Cardiac muscle cell (in vitro differentiated cells and primary cell): ENCODE measurements at regions not wholly inside any gene's neighbourhood (a gene's known extent, or its start where the extent isn't known, plus 50 kb on each side); places are given as distances from the start of the nearest gene placed in this dataset.

Source experiments
- DNase-seq, 2 donors: peaks; one replicate each; pipeline versions ENCODE4 v3.0.0 to v3.0.0-alpha.2; 2010 to 2017; ENCODE audit warnings: low read depth in 1 of 2, low spot score in 1 of 2
- H3K27ac ChIP-seq: fragments of 200-600 bp; sonication (generic); 2 replicates; pipeline ENCODE4 v1.5.1; 2016
- H3K27me3 ChIP-seq: fragments of 200-600 bp; sonication (generic); 2 replicates; pipeline ENCODE4 v1.6.0; 2016; ENCODE audit warnings: control low read depth
- H3K36me3 ChIP-seq: fragments of 200-600 bp; sonication (generic); 2 replicates; pipeline ENCODE4 v1.5.1; 2016; ENCODE audit warnings: control low read depth
- H3K4me1 ChIP-seq: fragments of 200-600 bp; sonication (generic); 2 replicates; pipeline ENCODE4 v1.8.1; 2017; ENCODE audit warnings: low read depth, mild to moderate bottlenecking, mixed run types
- H3K4me3 ChIP-seq: fragments of 200-600 bp; sonication (generic); 2 replicates; pipeline ENCODE4 v1.5.1; 2016; ENCODE audit warnings: mild to moderate bottlenecking
- H3K9me3 ChIP-seq: fragments of 200-600 bp; sonication (generic); 2 replicates; pipeline ENCODE4 v1.5.1; 2017; ENCODE audit warnings: low read depth, mild to moderate bottlenecking, control low read depth
- TF ChIP-seq, protein P1 (sequence below): IDR thresholded peaks from 2 replicates; pipeline ENCODE4 v1.5.1; 2012; ENCODE audit warnings: low read depth, mild to moderate bottlenecking, low read length

GRCh38 chr2:6471419-6471818, 394.3 kb downstream of the CMPK2 start:
- Histone ChIP-seq H3K27me3 (no peaks in the 10 kb centered on the region), H3K27ac (no peak overlapping the region), H3K4me1 (peaks cover 18% of the 10 kb centered on the region), H3K9me3 (no peaks in the 10 kb centered on the region), H3K4me3 (no peak overlapping the region), H3K36me3 (no peaks in the 10 kb centered on the region)
- TF ChIP-seq, protein P1, sequence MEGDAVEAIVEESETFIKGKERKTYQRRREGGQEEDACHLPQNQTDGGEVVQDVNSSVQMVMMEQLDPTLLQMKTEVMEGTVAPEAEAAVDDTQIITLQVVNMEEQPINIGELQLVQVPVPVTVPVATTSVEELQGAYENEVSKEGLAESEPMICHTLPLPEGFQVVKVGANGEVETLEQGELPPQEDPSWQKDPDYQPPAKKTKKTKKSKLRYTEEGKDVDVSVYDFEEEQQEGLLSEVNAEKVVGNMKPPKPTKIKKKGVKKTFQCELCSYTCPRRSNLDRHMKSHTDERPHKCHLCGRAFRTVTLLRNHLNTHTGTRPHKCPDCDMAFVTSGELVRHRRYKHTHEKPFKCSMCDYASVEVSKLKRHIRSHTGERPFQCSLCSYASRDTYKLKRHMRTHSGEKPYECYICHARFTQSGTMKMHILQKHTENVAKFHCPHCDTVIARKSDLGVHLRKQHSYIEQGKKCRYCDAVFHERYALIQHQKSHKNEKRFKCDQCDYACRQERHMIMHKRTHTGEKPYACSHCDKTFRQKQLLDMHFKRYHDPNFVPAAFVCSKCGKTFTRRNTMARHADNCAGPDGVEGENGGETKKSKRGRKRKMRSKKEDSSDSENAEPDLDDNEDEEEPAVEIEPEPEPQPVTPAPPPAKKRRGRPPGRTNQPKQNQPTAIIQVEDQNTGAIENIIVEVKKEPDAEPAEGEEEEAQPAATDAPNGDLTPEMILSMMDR, result no peak
- no peak for DNase-seq

DNA sequence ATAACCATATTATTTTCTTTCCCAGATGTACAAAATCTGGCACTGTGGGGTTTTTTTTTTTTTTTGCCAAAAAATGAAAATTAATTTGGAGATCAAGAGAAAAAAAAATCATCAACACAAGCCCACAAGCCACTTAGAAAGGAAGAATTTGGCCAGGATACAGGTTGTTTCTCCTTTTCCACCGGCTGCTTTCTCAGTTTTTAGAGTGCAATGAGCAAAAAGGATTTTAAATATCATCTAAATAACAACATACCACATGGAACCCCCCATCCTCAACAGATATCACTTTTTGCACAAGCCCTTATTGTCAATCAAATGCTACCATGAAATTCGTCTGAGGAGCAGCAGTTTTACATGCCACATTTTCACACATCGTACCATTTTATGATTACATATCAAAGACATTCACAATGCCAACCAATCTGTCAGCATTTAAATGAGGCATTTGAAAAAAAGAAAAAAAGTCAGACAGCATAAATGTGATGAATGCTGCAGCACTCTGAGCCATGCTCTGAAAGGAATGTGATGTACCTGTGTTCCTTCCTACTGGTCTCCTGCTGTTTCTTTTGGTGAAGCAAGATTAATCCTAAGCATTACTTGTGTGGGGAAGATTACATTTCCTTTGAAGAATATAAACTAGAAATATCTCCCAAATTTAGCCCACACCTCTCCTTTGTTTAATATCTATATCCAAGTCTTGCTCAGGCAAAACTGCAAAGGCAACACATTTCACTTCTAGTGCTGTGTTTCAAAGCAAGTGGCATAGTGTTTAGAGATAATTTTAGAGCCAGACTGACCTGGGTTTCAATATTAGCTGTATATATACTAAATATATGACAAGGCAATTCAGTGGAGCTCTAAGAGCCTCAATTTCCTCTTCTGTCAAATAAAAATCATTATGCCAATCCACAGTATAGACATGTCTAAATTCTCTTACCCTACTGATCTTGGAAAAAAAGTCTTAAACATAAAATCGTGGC, 391.3 kb downstream of the CMPK2 start:
- no peak for DNase-seq
- H3K4me1 ChIP-seq, result peaks cover 18% of the 10 kb centered on the region
- no peaks in the 10 kb centered on the region for H3K36me3 ChIP-seq
- H3K27me3 ChIP-seq, result no peaks in the 10 kb centered on the region
- TF ChIP-seq, protein P1, result no peak
- H3K4me3 ChIP-seq, result no peak overlapping the region
- no peaks in the 10 kb centered on the region for H3K9me3 ChIP-seq
- H3K27ac ChIP-seq, result no peak overlapping the region

DNA sequence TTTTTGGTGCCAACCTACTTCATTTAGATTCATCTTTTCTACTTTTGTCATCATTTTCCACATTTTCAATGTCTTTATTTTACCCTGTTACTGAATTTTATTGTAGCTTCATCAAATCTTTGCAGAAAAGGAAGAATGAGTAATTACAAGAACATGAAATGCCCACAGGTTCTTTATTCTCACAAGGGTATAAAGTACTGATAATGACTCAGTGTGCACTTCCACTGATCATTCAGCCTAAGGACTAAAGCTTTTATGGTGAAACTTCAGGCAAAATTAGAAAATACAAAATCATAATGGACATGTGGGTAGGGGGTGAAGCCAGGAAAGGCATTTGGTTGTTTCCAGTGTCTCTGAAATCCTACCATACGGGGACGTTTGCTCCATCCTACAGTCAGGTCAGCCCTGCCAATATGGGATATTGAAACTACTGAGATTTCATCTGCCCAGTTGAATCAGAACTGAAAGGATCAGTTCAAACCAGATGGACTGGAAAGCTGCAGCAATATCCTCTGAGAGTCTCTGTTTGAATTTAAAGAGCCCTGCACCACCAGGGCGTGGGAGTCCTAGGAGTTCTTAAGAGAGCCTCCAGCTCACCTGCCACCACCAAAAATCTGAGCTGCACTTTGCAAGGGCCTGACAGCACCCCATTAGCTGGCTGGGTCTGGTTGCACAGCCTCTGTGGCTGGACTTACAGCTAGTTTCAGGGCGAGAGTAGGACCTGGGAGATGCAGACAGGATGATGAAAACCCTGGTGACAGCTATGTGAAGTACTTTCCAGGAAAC, 390.4 kb downstream of the CMPK2 start:
- no peak overlapping the region for H3K4me3 ChIP-seq
- DNase-seq, result peak in 1 of 2 donors; percentile 58
- no peaks in the 10 kb centered on the region for H3K27me3 ChIP-seq
- TF ChIP-seq, protein P1, result no peak
- H3K4me1 ChIP-seq, result peaks cover 18% of the 10 kb centered on the region
- no peak overlapping the region for H3K27ac ChIP-seq
- H3K9me3 ChIP-seq, result no peaks in the 10 kb centered on the region
- H3K36me3 ChIP-seq, result no peaks in the 10 kb centered on the region

DNA sequence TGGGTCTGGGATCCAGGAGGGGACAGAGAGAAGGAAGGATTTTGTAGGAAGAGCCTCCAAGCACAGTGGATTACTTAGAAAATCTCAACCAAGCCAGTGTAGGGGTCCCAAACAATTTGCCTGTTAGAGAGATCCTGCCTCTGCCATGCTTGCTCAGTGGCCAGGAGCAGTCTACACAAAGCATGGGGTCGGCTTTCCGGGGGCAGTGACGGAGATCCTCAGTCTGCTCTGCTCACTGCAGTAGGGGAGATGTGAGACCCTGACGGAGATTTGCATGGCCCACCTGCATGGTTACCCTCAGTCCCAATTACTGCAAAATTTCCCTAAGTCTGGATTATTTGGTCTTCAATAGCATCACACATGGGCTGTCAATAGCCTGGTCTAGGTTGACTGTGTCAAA, 385.2 kb downstream of the CMPK2 start:
- no peak overlapping the region for H3K27ac ChIP-seq
- DNase-seq, result no peak
- no peaks in the 10 kb centered on the region for H3K27me3 ChIP-seq
- no peaks in the 10 kb centered on the region for H3K9me3 ChIP-seq
- TF ChIP-seq, protein P1, result no peak
- no peaks in the 10 kb centered on the region for H3K36me3 ChIP-seq
- H3K4me1 ChIP-seq, result peaks cover 7% of the 10 kb centered on the region
- no peak overlapping the region for H3K4me3 ChIP-seq

DNA sequence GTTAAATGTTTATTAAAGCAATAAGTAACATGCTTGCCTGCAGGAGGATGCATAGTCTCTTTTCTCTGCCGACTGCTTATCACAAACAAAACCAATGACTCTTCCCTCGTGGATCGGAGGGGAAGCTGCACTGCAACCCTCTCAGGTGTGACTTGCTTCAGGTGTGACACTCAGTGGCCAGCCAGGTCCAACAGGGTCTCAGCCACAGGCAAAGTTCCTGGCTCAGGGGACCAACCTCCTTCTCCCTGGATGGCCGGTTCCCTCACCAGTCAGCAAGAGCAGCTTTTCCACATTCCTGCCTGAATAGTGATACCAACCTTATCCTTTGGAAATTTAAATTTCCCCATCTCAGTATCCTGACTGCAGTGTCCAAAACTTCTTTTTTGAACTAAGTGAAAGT, 383.5 kb downstream of the CMPK2 start:
- no peak overlapping the region for H3K4me3 ChIP-seq
- H3K4me1 ChIP-seq, result no peaks in the 10 kb centered on the region
- no peak for DNase-seq
- H3K36me3 ChIP-seq, result no peaks in the 10 kb centered on the region
- no peak overlapping the region for H3K27ac ChIP-seq
- H3K27me3 ChIP-seq, result no peaks in the 10 kb centered on the region
- TF ChIP-seq, protein P1, result no peak
- H3K9me3 ChIP-seq, result no peaks in the 10 kb centered on the region
